Upper lobe of right lung (tissue), 1 donor: ENCODE measurements at regions not wholly inside any gene's neighbourhood (a gene's known extent, or its start where the extent isn't known, plus 50 kb on each side); places are given as distances from the start of the nearest gene placed in this dataset.

Source experiments
- ATAC-seq: fragments of 200-7000 bp; cut with Tn5 transposase; one replicate; pipeline ENCODE4 v1.9.1; 2020; ENCODE audit warnings: mild to moderate bottlenecking, moderate library complexity
- DNase-seq: peaks from one replicate; pipeline ENCODE4 v3.0.0-alpha.2; 2020
- H3K27ac ChIP-seq: fragments of 200-600 bp; one replicate; pipeline ENCODE4 v1.8.0; 2022
- H3K27me3 ChIP-seq: fragments of 200-600 bp; one replicate; pipeline ENCODE4 v1.8.0; 2022; ENCODE audit warnings: mild to moderate bottlenecking
- H3K36me3 ChIP-seq: fragments of 200-600 bp; one replicate; pipeline ENCODE4 v1.8.0; 2022
- H3K4me1 ChIP-seq: fragments of 200-600 bp; one replicate; pipeline ENCODE4 v1.8.0; 2022
- H3K4me3 ChIP-seq: fragments of 200-600 bp; one replicate; pipeline ENCODE4 v1.8.0; 2022; ENCODE audit warnings: mild to moderate bottlenecking
- H3K9me3 ChIP-seq: fragments of 200-600 bp; one replicate; pipeline ENCODE4 v1.8.0; 2022
- CTCF ChIP-seq: fragments of 200-600 bp; IDR thresholded peaks from one replicate; pipeline ENCODE4 v1.8.0; 2022; ENCODE audit warnings: antibody characterized with exemption
- intact Hi-C: fragments of 100-400 bp; cut with DNase I; formaldehyde crosslinking; loops from one replicate; pipeline ENCODE4 v1.11.0; 2022
- donor health status: DM: no; HTN: yes; CAD: no; lungs with severe emphysema.

- Histone ChIP-seq H3K4me3 (no peak overlapping the region), H3K4me1 (no peaks in the 10 kb centered on the region), H3K27me3 (no peaks in the 10 kb centered on the region), H3K9me3 (no peaks in the 10 kb centered on the region), H3K27ac (no peak overlapping the region), H3K36me3 (no peaks in the 10 kb centered on the region)
- DNase-seq (no peak), ATAC-seq (no peak)
- intact Hi-C loops: no loop called here
- no peak for TF ChIP-seq CTCF
These were observed 1192.4 kb upstream of the CITED2 start for GRCh38 chr6:140566781-140567277.

GRCh38 chr6:140563728-140564127 is 1189.3 kb upstream of the CITED2 start:
- DNase-seq: no peak
- TF ChIP-seq CTCF: no peak
- Histone ChIP-seq H3K9me3 (no peaks in the 10 kb centered on the region), H3K27me3 (no peaks in the 10 kb centered on the region), H3K4me3 (no peak overlapping the region), H3K4me1 (no peaks in the 10 kb centered on the region), H3K36me3 (no peaks in the 10 kb centered on the region), H3K27ac (no peak overlapping the region)
- ATAC-seq: no peak
- intact Hi-C loops: no loop called here

- H3K36me3 ChIP-seq: no peaks in the 10 kb centered on the region
- no peak for TF ChIP-seq CTCF
- H3K4me3 ChIP-seq: no peak overlapping the region
- no peaks in the 10 kb centered on the region for H3K27me3 ChIP-seq
- no peaks in the 10 kb centered on the region for H3K4me1 ChIP-seq
- intact Hi-C loops: no loop called here
- no peaks in the 10 kb centered on the region for H3K9me3 ChIP-seq
- no peak overlapping the region for H3K27ac ChIP-seq
- ATAC-seq (no peak), DNase-seq (no peak)
These were observed 1187.3 kb upstream of the CITED2 start for GRCh38 chr6:140561701-140562100.

GRCh38 chr6:140560671-140561070 is 1186.2 kb upstream of the CITED2 start:
- Histone ChIP-seq H3K4me1 (no peaks in the 10 kb centered on the region), H3K4me3 (no peak overlapping the region), H3K27me3 (no peaks in the 10 kb centered on the region), H3K27ac (no peak overlapping the region), H3K9me3 (no peaks in the 10 kb centered on the region), H3K36me3 (no peaks in the 10 kb centered on the region)
- ATAC-seq (no peak), DNase-seq (no peak)
- no peak for TF ChIP-seq CTCF
- intact Hi-C loops: no loop called here

GRCh38 chr6:140559458-140559857 is 1185.0 kb upstream of the CITED2 start:
- Histone ChIP-seq H3K4me3 (no peak overlapping the region), H3K4me1 (no peaks in the 10 kb centered on the region), H3K27me3 (no peaks in the 10 kb centered on the region), H3K9me3 (no peaks in the 10 kb centered on the region), H3K36me3 (no peaks in the 10 kb centered on the region), H3K27ac (no peak overlapping the region)
- DNase-seq (no peak), ATAC-seq (no peak)
- no peak for TF ChIP-seq CTCF
- intact Hi-C loops: no loop called here

- no peak for DNase-seq
- ATAC-seq: no peak
These were observed 1180.0 kb upstream of the CITED2 start for GRCh38 chr6:140554421-140554820.

More at GRCh38 chr6:140554421-140554820, 1180.0 kb upstream of the CITED2 start:
- no peak overlapping the region for H3K4me3 ChIP-seq
- H3K27ac ChIP-seq: no peak overlapping the region
- H3K27me3 ChIP-seq: no peaks in the 10 kb centered on the region
- intact Hi-C loops: no loop called here
- no peaks in the 10 kb centered on the region for H3K9me3 ChIP-seq
- H3K36me3 ChIP-seq: no peaks in the 10 kb centered on the region
- no peaks in the 10 kb centered on the region for H3K4me1 ChIP-seq
- TF ChIP-seq CTCF: no peak
